ENCODE measurements at regions not wholly inside any gene's neighbourhood (a gene's known extent, or its start where the extent isn't known, plus 50 kb on each side); places are given as distances from the start of the nearest gene placed in this dataset.

DNA sequence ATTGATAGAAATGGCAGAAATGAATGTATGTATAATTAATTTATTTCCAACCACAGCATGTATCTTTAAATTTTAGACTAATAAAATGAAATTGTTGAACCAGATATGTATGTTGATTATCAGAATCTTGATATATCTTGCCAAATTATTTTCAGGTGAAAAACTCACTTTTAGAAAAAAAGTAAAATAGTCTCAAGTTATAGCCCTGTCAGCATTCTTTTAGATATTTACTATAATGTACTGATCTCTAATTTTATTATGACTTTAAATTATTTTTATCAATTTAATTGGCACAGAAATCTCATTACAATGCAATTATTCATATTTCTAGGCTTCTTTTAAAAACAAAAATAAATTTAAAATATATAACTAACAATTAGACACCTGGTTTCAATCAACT, 1990.4 kb upstream of the CDH6 start:
- TF ChIP-seq CTCF (conservative IDR thresholded peaks at IDR 0.05 in 1 of 2, IDR thresholded peaks at IDR 0.05 in 1 of 2; ENCODE audit: low read depth in 1 of 2, low read length in 2 of 2) (no peak), EZH2 (IDR thresholded peaks at IDR 0.05; ENCODE audit: low read length, missing control alignments) (no peak)

Measured in fibroblast of lung (primary cell).